Body of pancreas (tissue), 4 donors: ENCODE measurements at regions not wholly inside any gene's neighbourhood (a gene's known extent, or its start where the extent isn't known, plus 50 kb on each side); places are given as distances from the start of the nearest gene placed in this dataset.

Experiments
- CTCF ChIP-seq, 7 experiments: fragments of 450-650 bp in 4 of 7; fragments of 200-600 bp in 3 of 7; sonication (generic) in 3 of 7; IDR thresholded peaks; one replicate each; pipeline ENCODE4 v1.5.1; 2016 to 2019; ENCODE audit warnings: antibody characterized with exemption in 7 of 7
- POLR2A ChIP-seq, 3 donors: fragments of 450-650 bp; IDR thresholded peaks; one replicate each; pipeline ENCODE4 v1.6.1; 2016; ENCODE audit warnings: antibody characterized with exemption in 3 of 3, mild to moderate bottlenecking in 2 of 3

DNA sequence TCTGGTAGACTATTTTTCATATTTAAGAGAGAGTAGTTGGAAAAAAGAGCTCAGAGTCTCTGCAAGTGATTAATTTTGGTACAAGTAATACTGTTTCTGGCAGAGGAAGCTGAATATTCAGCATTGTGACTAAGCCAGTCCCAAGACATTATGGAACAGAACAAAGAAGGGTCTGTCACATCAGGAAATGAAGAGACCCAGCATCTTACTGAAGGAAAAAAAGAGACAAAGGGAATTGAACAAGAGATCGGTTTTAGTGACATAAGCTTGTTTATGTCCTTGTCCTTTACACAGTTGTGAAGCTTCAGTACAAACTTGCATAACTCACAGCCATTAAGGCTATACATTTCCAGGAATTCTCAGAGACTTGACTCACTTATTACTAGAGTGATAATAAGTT is 568.5 kb upstream of the SLC8A1 start:
- TF ChIP-seq CTCF (IDR thresholded peaks at IDR 0.05) = no peak
- TF ChIP-seq POLR2A (IDR thresholded peaks at IDR 0.05) = no peak
